ENCODE measurements at regions not wholly inside any gene's neighbourhood (a gene's known extent, or its start where the extent isn't known, plus 50 kb on each side); places are given as distances from the start of the nearest gene placed in this dataset.

DNA sequence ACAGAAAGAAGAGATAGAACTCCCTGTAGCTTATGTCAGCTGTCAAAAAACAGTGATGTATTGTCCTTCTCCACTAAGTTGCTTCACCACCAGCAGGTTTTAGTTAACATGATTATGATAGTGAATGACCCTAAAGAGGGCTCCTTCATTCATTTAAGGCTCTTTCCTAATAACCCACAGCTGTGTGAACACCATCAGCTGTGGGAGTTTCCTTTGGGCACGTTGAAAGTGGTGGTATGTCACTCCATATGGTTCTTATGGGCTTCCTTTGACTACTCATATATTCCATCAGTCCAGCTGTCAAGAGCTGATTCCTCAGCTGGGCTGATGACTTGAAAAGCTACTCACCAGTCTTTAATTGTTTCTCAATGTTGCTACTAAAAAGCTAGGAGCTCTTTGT, 210.3 kb downstream of the UBE2E3 start:
- Mint-ChIP-seq H3K4me1 (peaks cover 36 to 50% of the 10 kb centered on the region in 2 donors), H3K27ac (peak overlapping the region; percentile 13 to 46), H3K4me3 (no peak overlapping the region), H3K27me3 (ENCODE audit: low read depth in 2 of 2) (no peaks in the 10 kb centered on the region), H3K9me3 (peaks cover 0 to 2% of the 10 kb centered on the region in 2 donors), H3K36me3 (no peaks in the 10 kb centered on the region)
- no peaks in the 10 kb centered on the region for H3K9me3 ChIP-seq (ENCODE audit: control insufficient read depth, insufficient read depth, low read length)
- H3K4me3 ChIP-seq (ENCODE audit: low read length), result no peak overlapping the region
- WGBS (ENCODE audit: insufficient coverage), result no CpG with 5 or more reads among the region's 1 CpG
- no peak overlapping the region for H3K27ac ChIP-seq (ENCODE audit: low read length)
- ATAC-seq (no peak), DNase-seq (no peak)
- no peaks in the 10 kb centered on the region for H3K4me1 ChIP-seq (ENCODE audit: control insufficient read depth, insufficient read depth, low read length)
- intact Hi-C loops (cut with micrococcal nuclease), result no loop called here
- no peaks in the 10 kb centered on the region for H3K36me3 ChIP-seq (ENCODE audit: control insufficient read depth, insufficient read depth, low read length)
- no peak for TF ChIP-seq CTCF (IDR thresholded peaks at IDR 0.05)
- no peaks in the 10 kb centered on the region for H3K27me3 ChIP-seq (ENCODE audit: control insufficient read depth, insufficient read depth, low read length)

- H3K4me3 ChIP-seq (ENCODE audit: low read length), result no peak overlapping the region
- Mint-ChIP-seq H3K27me3 (ENCODE audit: low read depth in 2 of 2) (no peaks in the 10 kb centered on the region), H3K9me3 (peaks cover 0 to 2% of the 10 kb centered on the region in 2 donors), H3K4me1 (peaks cover 57 to 72% of the 10 kb centered on the region in 2 donors), H3K4me3 (peak overlapping the region; percentile 13), H3K27ac (peak overlapping the region; percentile 46 to 69), H3K36me3 (no peaks in the 10 kb centered on the region)
- H3K4me1 ChIP-seq (ENCODE audit: control insufficient read depth, insufficient read depth, low read length), result no peaks in the 10 kb centered on the region
- WGBS (ENCODE audit: insufficient coverage), result 78% methylated on average over 1 of the region's 1 CpG
- H3K9me3 ChIP-seq (ENCODE audit: control insufficient read depth, insufficient read depth, low read length), result no peaks in the 10 kb centered on the region
- H3K27me3 ChIP-seq (ENCODE audit: control insufficient read depth, insufficient read depth, low read length), result no peaks in the 10 kb centered on the region
- no peaks in the 10 kb centered on the region for H3K36me3 ChIP-seq (ENCODE audit: control insufficient read depth, insufficient read depth, low read length)
- no peak for DNase-seq
- intact Hi-C loops (cut with micrococcal nuclease), result no loop called here
- ATAC-seq, result peak; percentile 23 to 75 (median 49)
- TF ChIP-seq CTCF (IDR thresholded peaks at IDR 0.05), result no peak
- H3K27ac ChIP-seq (ENCODE audit: low read length), result no peak overlapping the region
These were observed 213.1 kb downstream of the UBE2E3 start for GRCh38 chr2:181193550-181193949.

DNA sequence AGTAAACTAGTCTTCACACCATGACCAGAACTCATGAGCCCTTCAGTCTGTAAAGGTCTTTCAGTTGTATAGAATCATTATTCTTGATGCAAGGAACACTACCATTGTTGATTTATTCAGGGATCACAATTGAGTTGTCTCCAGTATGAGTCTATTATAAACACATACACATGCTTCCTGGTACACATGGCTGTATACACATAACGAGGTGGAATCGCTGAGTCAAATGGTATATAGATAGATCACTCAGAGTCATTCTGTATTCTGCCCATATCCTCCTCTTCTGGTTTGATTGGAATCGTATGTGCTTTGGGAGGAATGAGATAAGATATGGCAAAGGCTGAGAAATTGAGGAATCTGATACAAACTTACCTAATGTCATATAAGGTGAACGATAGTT, 216.0 kb downstream of the UBE2E3 start:
- ATAC-seq (no peak), DNase-seq (no peak)
- no peak for TF ChIP-seq CTCF (IDR thresholded peaks at IDR 0.05)
- H3K27me3 ChIP-seq (ENCODE audit: control insufficient read depth, insufficient read depth, low read length), result no peaks in the 10 kb centered on the region
- H3K27me3 Mint-ChIP-seq (ENCODE audit: low read depth in 2 of 2), result no peaks in the 10 kb centered on the region
- no peak overlapping the region for H3K27ac ChIP-seq (ENCODE audit: low read length)
- no peak overlapping the region for H3K4me3 Mint-ChIP-seq
- H3K27ac Mint-ChIP-seq, result peak overlapping the region; percentile 14 to 24
- no peaks in the 10 kb centered on the region for H3K9me3 ChIP-seq (ENCODE audit: control insufficient read depth, insufficient read depth, low read length)
- H3K4me3 ChIP-seq (ENCODE audit: low read length), result no peak overlapping the region
- H3K36me3 Mint-ChIP-seq, result no peaks in the 10 kb centered on the region
- intact Hi-C loops (cut with micrococcal nuclease), result loop anchor here (5.0 kb wide), 1 partner anchor 34 kb away; no protein-coding TSS in a partner anchor
- no peaks in the 10 kb centered on the region for H3K36me3 ChIP-seq (ENCODE audit: control insufficient read depth, insufficient read depth, low read length)
- H3K4me1 Mint-ChIP-seq, result peaks cover 54 to 62% of the 10 kb centered on the region in 2 donors
- peaks cover 0 to 2% of the 10 kb centered on the region in 2 donors for H3K9me3 Mint-ChIP-seq
- no CpG with 5 or more reads among the region's 4 CpGs for WGBS (ENCODE audit: insufficient coverage)
- H3K4me1 ChIP-seq (ENCODE audit: control insufficient read depth, insufficient read depth, low read length), result no peaks in the 10 kb centered on the region

DNA sequence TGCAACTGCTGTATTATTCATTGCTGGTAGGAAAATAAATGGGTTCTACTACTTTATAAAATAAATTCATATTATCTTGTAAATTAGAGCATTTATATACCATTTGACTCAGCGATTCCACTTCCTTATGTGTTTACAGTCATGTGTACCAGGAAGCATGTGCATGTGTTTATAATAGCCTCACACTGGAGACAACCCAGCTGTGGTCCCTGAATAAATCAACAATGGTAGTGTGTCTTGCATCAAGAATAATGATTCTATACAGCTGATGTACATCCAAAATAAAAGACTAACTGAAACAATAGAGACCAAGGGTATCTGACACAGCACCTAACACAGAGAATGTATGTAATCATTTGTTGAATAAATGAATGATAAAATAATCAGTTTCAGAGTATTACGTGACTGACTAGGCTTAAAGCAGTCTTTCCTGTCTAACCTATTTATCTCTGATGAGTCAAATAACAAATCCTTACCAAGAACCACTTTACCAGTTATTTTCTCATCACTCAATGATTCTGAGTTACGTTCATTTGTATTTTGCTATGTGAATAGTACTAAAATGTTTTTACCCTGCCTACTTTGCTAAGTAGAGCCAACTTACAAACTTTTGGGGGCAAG, 216.8 kb downstream of the UBE2E3 start:
- Mint-ChIP-seq H3K4me1 (peaks cover 61 to 65% of the 10 kb centered on the region in 2 donors), H3K36me3 (no peaks in the 10 kb centered on the region), H3K27ac (peak overlapping the region; percentile 78 to 83), H3K4me3 (peak overlapping the region; percentile 30), H3K27me3 (ENCODE audit: low read depth in 2 of 2) (no peaks in the 10 kb centered on the region), H3K9me3 (peaks cover 0 to 2% of the 10 kb centered on the region in 2 donors)
- H3K9me3 ChIP-seq (ENCODE audit: control insufficient read depth, insufficient read depth, low read length), result no peaks in the 10 kb centered on the region
- 80% methylated on average over 1 of the region's 3 CpGs for WGBS (ENCODE audit: insufficient coverage)
- ATAC-seq (peak in 2 of 3 donors; percentile 42 to 49), DNase-seq (no peak)
- H3K27me3 ChIP-seq (ENCODE audit: control insufficient read depth, insufficient read depth, low read length), result no peaks in the 10 kb centered on the region
- no peak overlapping the region for H3K4me3 ChIP-seq (ENCODE audit: low read length)
- TF ChIP-seq CTCF (IDR thresholded peaks at IDR 0.05), result no peak
- peak overlapping the region; percentile 37 for H3K27ac ChIP-seq (ENCODE audit: low read length)
- intact Hi-C loops (cut with micrococcal nuclease), result loop anchor here (5.0 kb wide), 1 partner anchor 35 kb away; no protein-coding TSS in a partner anchor
- H3K4me1 ChIP-seq (ENCODE audit: control insufficient read depth, insufficient read depth, low read length), result no peaks in the 10 kb centered on the region
- no peaks in the 10 kb centered on the region for H3K36me3 ChIP-seq (ENCODE audit: control insufficient read depth, insufficient read depth, low read length)

Data from natural killer cell (primary cell).